Neuronal stem cell (in vitro differentiated cells): ENCODE measurements at regions not wholly inside any gene's neighbourhood (a gene's known extent, or its start where the extent isn't known, plus 50 kb on each side); places are given as distances from the start of the nearest gene placed in this dataset.

Experiments
- DNase-seq: peaks from one replicate; pipeline ENCODE4 v3.0.0-alpha.2; 2013; ENCODE audit warnings: low spot score
- H2AFZ ChIP-seq: one replicate; pipeline ENCODE4 v1.6.1; 2013; ENCODE audit warnings: mild to moderate bottlenecking, low read length, inconsistent platforms
- H2AK5ac ChIP-seq: 2 replicates; pipeline ENCODE4 v1.6.1; 2013; ENCODE audit warnings: low read depth, mild to moderate bottlenecking, inconsistent platforms, low read length, moderate library complexity, mixed read lengths
- H2BK120ac ChIP-seq: 2 replicates; pipeline ENCODE4 v1.6.1; 2013; ENCODE audit warnings: low read depth, mild to moderate bottlenecking, inconsistent platforms, low read length, moderate library complexity, mixed read lengths
- H2BK12ac ChIP-seq: one replicate; pipeline ENCODE4 v1.6.1; 2013; ENCODE audit warnings: low read length, inconsistent platforms
- H2BK15ac ChIP-seq: 2 replicates; pipeline ENCODE4 v1.6.1; 2013; ENCODE audit warnings: mild to moderate bottlenecking, low read length, inconsistent platforms, mixed read lengths
- H2BK5ac ChIP-seq: one replicate; pipeline ENCODE4 v1.6.1; 2013; ENCODE audit warnings: inconsistent platforms, mild to moderate bottlenecking, low read length, moderate library complexity
- H3K14ac ChIP-seq: one replicate; pipeline ENCODE4 v1.6.1; 2013; ENCODE audit warnings: low read length, inconsistent platforms
- H3K18ac ChIP-seq: 2 replicates; pipeline ENCODE4 v1.6.1; 2013; ENCODE audit warnings: low read length, inconsistent platforms
- H3K23ac ChIP-seq: 2 replicates; pipeline ENCODE4 v1.6.1; 2013; ENCODE audit warnings: low read depth, mild to moderate bottlenecking, mixed read lengths, low read length, inconsistent platforms; ENCODE audit not compliant: poor library complexity
- H3K27ac ChIP-seq: replicated peaks from 3 replicates; pipeline ENCODE4 v1.5.1; 2013; ENCODE audit warnings: low read length, inconsistent platforms
- H3K27me3 ChIP-seq, 3 experiments: 2 replicates each; pipeline ENCODE4 v1.6.1; 2013; ENCODE audit warnings: low read length in 3 of 3, mild to moderate bottlenecking in 2 of 3, inconsistent platforms in 1 of 3, low read depth in 1 of 3, mixed read lengths in 1 of 3, moderate library complexity in 1 of 3; ENCODE audit not compliant: control insufficient read depth in 3 of 3, insufficient read depth in 3 of 3
- H3K36me3 ChIP-seq, 2 donors: replicated peaks in 1 of 2; 2 replicates each; pipeline ENCODE4 v1.6.1; 2013; ENCODE audit warnings: low read length in 2 of 2; ENCODE audit not compliant: control insufficient read depth in 2 of 2, insufficient read depth in 2 of 2
- H3K4ac ChIP-seq: 2 replicates; pipeline ENCODE4 v1.6.1; 2013; ENCODE audit warnings: inconsistent platforms, mild to moderate bottlenecking, low read length, moderate library complexity
- H3K4me1 ChIP-seq, 2 donors: 1 replicate in 1 of 2; 2 replicates in 1 of 2; pipeline ENCODE4 v1.6.1; 2013; ENCODE audit warnings: low read length in 2 of 2, low read depth in 1 of 2; ENCODE audit not compliant: control insufficient read depth in 2 of 2, insufficient read depth in 1 of 2
- H3K4me2 ChIP-seq: one replicate; pipeline ENCODE4 v1.6.1; 2013; ENCODE audit warnings: mild to moderate bottlenecking, low read length, inconsistent platforms; ENCODE audit not compliant: insufficient read depth, poor library complexity, severe bottlenecking
- H3K4me3 ChIP-seq, 2 donors: 2 replicates each; pipeline ENCODE4 v1.5.1; 2013; ENCODE audit warnings: low read length in 2 of 2, mild to moderate bottlenecking in 2 of 2, inconsistent platforms in 1 of 2, moderate library complexity in 1 of 2
- H3K79me1 ChIP-seq: one replicate; pipeline ENCODE4 v1.6.1; 2013; ENCODE audit warnings: low read depth, mild to moderate bottlenecking, inconsistent platforms, low read length, moderate library complexity
- H3K9ac ChIP-seq: one replicate; pipeline ENCODE4 v1.6.1; 2013; ENCODE audit warnings: mild to moderate bottlenecking, low read depth, low read length, inconsistent platforms; ENCODE audit not compliant: poor library complexity
- H3K9me3 ChIP-seq, 2 donors: replicated peaks in 1 of 2; 2 replicates each; pipeline versions ENCODE3 to v1.6.1; 2013; ENCODE audit warnings: low read length in 2 of 2, mild to moderate bottlenecking in 2 of 2, inconsistent platforms in 1 of 2, low read depth in 1 of 2, mixed read lengths in 1 of 2, moderate library complexity in 1 of 2; ENCODE audit not compliant: control insufficient read depth in 2 of 2, insufficient read depth in 1 of 2
- H4K8ac ChIP-seq: one replicate; pipeline ENCODE4 v1.6.1; 2013; ENCODE audit warnings: low read depth, mild to moderate bottlenecking, inconsistent platforms, low read length, moderate library complexity
- H4K91ac ChIP-seq: one replicate; pipeline ENCODE4 v1.6.1; 2013; ENCODE audit warnings: low read length, low read depth, mild to moderate bottlenecking, inconsistent platforms; ENCODE audit not compliant: poor library complexity
- WGBS, 2 donors: extraction: QIAGEN DNeasy Blood & Tissue Kit; methylation state at CpG; one replicate each; pipeline ENCODE4 v1.1.7; 2013; ENCODE audit warnings: missing lambda C conversion rate in 2 of 2, mixed read lengths in 1 of 2; ENCODE audit not compliant: insufficient read length in 2 of 2, insufficient replicate concordance in 1 of 2; ENCODE audit errors: extremely low coverage in 2 of 2; 5-methylcytosine and 5-hydroxymethylcytosine counted together

DNA sequence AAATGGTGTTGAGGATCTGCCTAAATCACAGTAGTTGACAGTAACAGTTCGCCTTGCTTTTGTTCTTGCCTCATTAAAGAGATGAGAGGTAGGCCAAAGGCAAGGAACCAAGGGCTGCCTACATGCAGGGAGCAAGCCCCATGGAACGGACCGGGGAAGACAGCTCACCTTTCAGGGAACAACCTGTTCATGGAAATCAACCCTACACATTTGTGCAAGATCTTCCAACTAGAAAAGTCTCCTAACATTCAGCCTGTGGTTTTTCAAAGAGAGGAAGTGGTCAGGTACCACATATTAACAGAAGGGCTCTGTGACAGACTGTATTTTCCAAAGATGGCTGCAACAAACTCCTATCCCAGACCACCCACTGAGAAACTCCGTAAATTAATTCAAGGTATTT lies 1031.8 kb upstream of the NR2F2 start:
- Histone ChIP-seq H3K23ac (no peak overlapping the region), H4K91ac (no peak overlapping the region), H3K9ac (no peak overlapping the region), H3K36me3 (no peaks in the 10 kb centered on the region), H4K8ac (no peak overlapping the region), H2BK5ac (no peak overlapping the region), H3K9me3 (peaks cover 0 to 3% of the 10 kb centered on the region in 2 donors), H2AK5ac (no peak overlapping the region), H3K4me1 (peaks cover 0 to 5% of the 10 kb centered on the region in 2 donors), H3K4me2 (no peak overlapping the region), H3K27ac (no peak overlapping the region), H3K4ac (no peak overlapping the region), H2BK12ac (no peak overlapping the region), H3K18ac (no peak overlapping the region), H3K79me1 (no peaks in the 10 kb centered on the region), H3K4me3 (no peak overlapping the region), H2BK15ac (no peak overlapping the region), H3K14ac (no peak overlapping the region), H3K27me3 (no peaks in the 10 kb centered on the region), H2AFZ (no peak overlapping the region), H2BK120ac (no peak overlapping the region)
- DNase-seq = no peak
- no CpG with 5 or more reads among the region's 4 CpGs for WGBS, 2 donors

DNA sequence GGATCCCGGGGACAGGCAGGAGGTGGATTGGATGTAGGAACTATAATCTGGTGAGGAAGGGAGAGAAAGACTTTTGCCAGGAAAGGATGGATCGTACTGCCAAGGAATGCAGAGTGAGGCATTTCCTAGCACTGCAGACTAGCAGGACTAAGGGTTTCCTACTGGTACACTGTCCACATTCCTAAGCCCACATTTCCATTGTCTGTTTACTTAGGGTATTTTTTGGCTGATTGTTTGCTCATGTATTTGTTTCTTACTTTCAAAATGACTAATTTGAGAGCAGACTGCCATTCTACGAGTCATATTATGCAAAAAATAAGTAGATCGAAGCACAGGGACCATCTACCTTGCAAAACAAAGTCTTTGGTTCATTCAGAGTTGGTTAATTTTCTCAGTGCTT lies 1029.5 kb upstream of the NR2F2 start:
- no peak overlapping the region for H2BK15ac ChIP-seq
- no peaks in the 10 kb centered on the region for H3K36me3 ChIP-seq
- peaks cover 0 to 4% of the 10 kb centered on the region in 2 donors for H3K4me1 ChIP-seq
- no peak overlapping the region for H2BK120ac ChIP-seq
- H2AK5ac ChIP-seq = no peak overlapping the region
- H3K79me1 ChIP-seq = no peaks in the 10 kb centered on the region
- H4K8ac ChIP-seq = no peak overlapping the region
- no peak overlapping the region for H3K4me3 ChIP-seq
- H3K27ac ChIP-seq = no peak overlapping the region
- no peak overlapping the region for H2BK12ac ChIP-seq
- H3K27me3 ChIP-seq = no peaks in the 10 kb centered on the region
- H3K4me2 ChIP-seq = no peak overlapping the region
- H4K91ac ChIP-seq = no peak overlapping the region
- no peak overlapping the region for H3K18ac ChIP-seq
- WGBS, 2 donors = no CpG with 5 or more reads among the region's 4 CpGs
- H2BK5ac ChIP-seq = no peak overlapping the region
- no peak for DNase-seq
- no peak overlapping the region for H3K4ac ChIP-seq
- H3K9me3 ChIP-seq = peaks cover 0 to 3% of the 10 kb centered on the region in 2 donors
- no peak overlapping the region for H3K14ac ChIP-seq
- H3K9ac ChIP-seq = no peak overlapping the region
- no peak overlapping the region for H3K23ac ChIP-seq
- no peak overlapping the region for H2AFZ ChIP-seq

DNA sequence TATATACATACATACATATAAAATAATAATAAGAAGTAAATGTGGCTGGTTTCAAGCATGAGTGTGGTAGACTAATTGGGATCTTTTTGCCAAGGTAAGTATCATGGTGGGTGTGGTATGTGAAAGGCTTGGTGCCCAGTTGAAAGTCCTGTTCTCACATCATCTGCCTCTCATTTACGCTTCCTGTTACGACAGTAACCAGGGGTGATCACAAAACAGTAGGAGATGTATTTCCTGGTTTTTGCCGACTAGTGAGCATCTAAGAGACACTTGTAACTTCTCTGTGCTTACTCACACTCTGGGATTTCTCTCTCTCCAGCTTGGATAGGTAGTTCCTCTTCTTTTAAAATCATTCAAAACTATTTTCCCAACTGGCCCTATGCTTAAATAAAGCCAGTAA lies 1028.3 kb upstream of the NR2F2 start:
- H3K23ac ChIP-seq = no peak overlapping the region
- DNase-seq = no peak
- H3K79me1 ChIP-seq = no peaks in the 10 kb centered on the region
- no peak overlapping the region for H3K18ac ChIP-seq
- H4K8ac ChIP-seq = no peak overlapping the region
- no peaks in the 10 kb centered on the region for H3K27me3 ChIP-seq
- no peak overlapping the region for H2AK5ac ChIP-seq
- H3K4me1 ChIP-seq = no peaks in the 10 kb centered on the region
- H3K9ac ChIP-seq = no peak overlapping the region
- peaks cover 0 to 3% of the 10 kb centered on the region in 2 donors for H3K9me3 ChIP-seq
- H3K27ac ChIP-seq = no peak overlapping the region
- no peak overlapping the region for H2BK120ac ChIP-seq
- no peak overlapping the region for H2AFZ ChIP-seq
- no peak overlapping the region for H2BK15ac ChIP-seq
- no peak overlapping the region for H3K4me3 ChIP-seq
- H2BK12ac ChIP-seq = no peak overlapping the region
- no CpG with 5 or more reads among the region's 3 CpGs for WGBS, 2 donors
- no peaks in the 10 kb centered on the region for H3K36me3 ChIP-seq
- no peak overlapping the region for H3K4me2 ChIP-seq
- H3K14ac ChIP-seq = no peak overlapping the region
- no peak overlapping the region for H2BK5ac ChIP-seq
- H4K91ac ChIP-seq = no peak overlapping the region
- H3K4ac ChIP-seq = no peak overlapping the region

DNA sequence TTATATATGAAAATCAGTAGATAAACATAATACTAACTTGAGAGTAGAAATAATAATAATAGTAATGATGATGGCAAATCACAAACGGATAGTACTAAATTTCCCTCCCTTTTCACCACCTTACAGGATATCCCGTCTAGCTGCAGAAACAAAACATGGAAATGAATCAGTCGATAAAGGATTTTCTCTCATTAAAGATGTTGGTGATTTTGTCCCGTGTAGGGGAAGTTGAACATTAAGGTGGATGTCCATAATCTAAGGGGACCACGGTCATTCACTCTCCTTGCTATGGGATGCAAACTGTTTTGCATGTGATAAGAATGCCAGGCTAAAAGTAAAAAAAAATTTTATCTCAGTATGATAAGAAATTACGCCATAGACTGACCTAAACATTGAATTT lies 1027.7 kb upstream of the NR2F2 start:
- Histone ChIP-seq H3K4me3 (no peak overlapping the region), H2AK5ac (no peak overlapping the region), H2BK120ac (no peak overlapping the region), H2BK12ac (no peak overlapping the region), H2BK5ac (no peak overlapping the region), H4K91ac (no peak overlapping the region), H3K79me1 (no peaks in the 10 kb centered on the region), H4K8ac (no peak overlapping the region), H3K4me2 (no peak overlapping the region), H3K27ac (no peak overlapping the region), H3K4ac (no peak overlapping the region), H3K14ac (no peak overlapping the region), H3K27me3 (no peaks in the 10 kb centered on the region), H3K36me3 (no peaks in the 10 kb centered on the region), H2BK15ac (no peak overlapping the region), H3K4me1 (no peaks in the 10 kb centered on the region), H3K18ac (no peak overlapping the region), H3K23ac (no peak overlapping the region), H3K9me3 (peaks cover 0 to 3% of the 10 kb centered on the region in 2 donors), H2AFZ (no peak overlapping the region), H3K9ac (no peak overlapping the region)
- WGBS, 2 donors = no CpG with 5 or more reads among the region's 6 CpGs
- DNase-seq = no peak
